Upper lobe of left lung (tissue), 4 donors: ENCODE measurements at regions not wholly inside any gene's neighbourhood (a gene's known extent, or its start where the extent isn't known, plus 50 kb on each side); places are given as distances from the start of the nearest gene placed in this dataset.

Experiments used
- POLR2A ChIP-seq, 4 donors: fragments of 450-650 bp; IDR thresholded peaks; one replicate each; pipeline ENCODE4 v1.5.1; 2016 to 2017; ENCODE audit warnings: antibody characterized with exemption in 4 of 4, mild to moderate bottlenecking in 2 of 4
- TF ChIP-seq, protein P1 (sequence below), 6 experiments: fragments of 450-650 bp in 4 of 6; fragments of 200-600 bp in 2 of 6; sonication (generic) in 2 of 6; IDR thresholded peaks; one replicate each; pipeline ENCODE4 v1.5.1; 2016 to 2019; ENCODE audit warnings: antibody characterized with exemption in 6 of 6

DNA sequence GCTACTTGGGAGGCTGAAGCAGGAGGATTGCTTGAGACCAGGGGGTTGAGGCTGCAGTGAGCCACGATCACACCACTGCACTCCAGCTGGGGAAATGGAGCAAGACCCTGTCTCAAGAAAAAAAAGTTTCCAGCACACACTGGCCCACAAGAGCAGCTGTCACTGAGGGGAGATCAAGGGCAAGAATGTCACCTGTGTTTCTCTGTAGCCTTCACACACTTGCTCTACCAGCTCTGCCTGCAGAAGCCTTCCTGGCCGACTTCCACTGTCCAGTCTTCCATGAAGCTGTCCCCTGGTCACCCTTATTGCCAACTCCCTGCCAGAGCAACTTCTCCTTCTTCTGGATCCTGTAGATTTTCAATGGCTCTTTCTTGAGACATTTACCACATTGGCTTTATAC, 158.0 kb downstream of the KCTD15 start:
- TF ChIP-seq POLR2A (IDR thresholded peaks at IDR 0.05): no peak
- TF ChIP-seq, protein P1, sequence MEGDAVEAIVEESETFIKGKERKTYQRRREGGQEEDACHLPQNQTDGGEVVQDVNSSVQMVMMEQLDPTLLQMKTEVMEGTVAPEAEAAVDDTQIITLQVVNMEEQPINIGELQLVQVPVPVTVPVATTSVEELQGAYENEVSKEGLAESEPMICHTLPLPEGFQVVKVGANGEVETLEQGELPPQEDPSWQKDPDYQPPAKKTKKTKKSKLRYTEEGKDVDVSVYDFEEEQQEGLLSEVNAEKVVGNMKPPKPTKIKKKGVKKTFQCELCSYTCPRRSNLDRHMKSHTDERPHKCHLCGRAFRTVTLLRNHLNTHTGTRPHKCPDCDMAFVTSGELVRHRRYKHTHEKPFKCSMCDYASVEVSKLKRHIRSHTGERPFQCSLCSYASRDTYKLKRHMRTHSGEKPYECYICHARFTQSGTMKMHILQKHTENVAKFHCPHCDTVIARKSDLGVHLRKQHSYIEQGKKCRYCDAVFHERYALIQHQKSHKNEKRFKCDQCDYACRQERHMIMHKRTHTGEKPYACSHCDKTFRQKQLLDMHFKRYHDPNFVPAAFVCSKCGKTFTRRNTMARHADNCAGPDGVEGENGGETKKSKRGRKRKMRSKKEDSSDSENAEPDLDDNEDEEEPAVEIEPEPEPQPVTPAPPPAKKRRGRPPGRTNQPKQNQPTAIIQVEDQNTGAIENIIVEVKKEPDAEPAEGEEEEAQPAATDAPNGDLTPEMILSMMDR (IDR thresholded peaks at IDR 0.05): no peak
